Prostate gland (tissue), 2 donors: ENCODE measurements at regions not wholly inside any gene's neighbourhood (a gene's known extent, or its start where the extent isn't known, plus 50 kb on each side); places are given as distances from the start of the nearest gene placed in this dataset.

Source experiments
- CTCF ChIP-seq, 4 experiments: fragments of 200-600 bp in 2 of 4; fragments of 450-650 bp in 2 of 4; sonication (generic) in 2 of 4; IDR thresholded peaks; 1 replicate in 3 of 4; 2 replicates in 1 of 4; pipeline ENCODE4 v1.5.1; 2016 to 2019; ENCODE audit warnings: antibody characterized with exemption in 4 of 4, mild to moderate bottlenecking in 2 of 4, moderate library complexity in 2 of 4
- POLR2A ChIP-seq: fragments of 450-650 bp; IDR thresholded peaks from one replicate; pipeline ENCODE4 v1.6.1; 2016; ENCODE audit warnings: antibody characterized with exemption, mild to moderate bottlenecking
- POLR2AphosphoS5 ChIP-seq: sonication (generic); formaldehyde crosslinking; IDR thresholded peaks from one replicate; pipeline ENCODE4 v1.6.1; 2017; ENCODE audit warnings: antibody characterized with exemption

- TF ChIP-seq POLR2A, result no peak
- no peak for TF ChIP-seq CTCF (IDR thresholded peaks at IDR 0.05)
- TF ChIP-seq POLR2AphosphoS5, result no peak
These were observed 1166.3 kb downstream of the GALC start for GRCh38 chr14:86826661-86827060.
